Sigmoid colon (tissue), 4 donors: ENCODE measurements at regions not wholly inside any gene's neighbourhood (a gene's known extent, or its start where the extent isn't known, plus 50 kb on each side); places are given as distances from the start of the nearest gene placed in this dataset.

Source experiments
- POLR2AphosphoS5 ChIP-seq, 4 donors: sonication (generic); formaldehyde crosslinking; IDR thresholded peaks; one replicate each; pipeline ENCODE4 v1.6.1; 2017; ENCODE audit warnings: antibody characterized with exemption in 4 of 4
- TF ChIP-seq, protein P1 (sequence below), 4 experiments: fragments of 450-650 bp in 3 of 4; fragments of 200-600 bp in 1 of 4; IDR thresholded peaks; one replicate each; pipeline ENCODE4 v1.5.1; 2016 to 2019; ENCODE audit warnings: antibody characterized with exemption in 4 of 4, mild to moderate bottlenecking in 3 of 4, moderate library complexity in 2 of 4

DNA sequence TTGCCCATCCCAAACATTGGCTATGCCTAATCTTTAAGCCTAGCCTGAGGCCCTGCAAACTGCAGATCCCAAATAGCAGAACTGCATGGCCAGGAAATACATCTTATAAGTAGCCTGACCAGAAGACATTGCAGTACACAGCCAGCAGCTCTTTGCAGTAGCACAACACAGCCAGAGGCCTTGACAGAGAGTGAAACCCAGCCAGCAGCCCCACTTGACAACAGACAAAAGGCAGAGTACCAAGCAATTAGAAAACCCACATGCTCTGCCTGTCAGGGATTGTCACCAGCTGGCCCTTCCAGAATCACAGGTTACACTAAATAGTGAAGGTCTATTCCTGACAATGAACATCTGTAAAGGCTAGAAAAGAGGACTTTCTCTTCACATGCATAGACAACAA lies 242.8 kb upstream of the TMEM72 start:
- TF ChIP-seq POLR2AphosphoS5 (IDR thresholded peaks at IDR 0.05) = no peak
- TF ChIP-seq, protein P1, sequence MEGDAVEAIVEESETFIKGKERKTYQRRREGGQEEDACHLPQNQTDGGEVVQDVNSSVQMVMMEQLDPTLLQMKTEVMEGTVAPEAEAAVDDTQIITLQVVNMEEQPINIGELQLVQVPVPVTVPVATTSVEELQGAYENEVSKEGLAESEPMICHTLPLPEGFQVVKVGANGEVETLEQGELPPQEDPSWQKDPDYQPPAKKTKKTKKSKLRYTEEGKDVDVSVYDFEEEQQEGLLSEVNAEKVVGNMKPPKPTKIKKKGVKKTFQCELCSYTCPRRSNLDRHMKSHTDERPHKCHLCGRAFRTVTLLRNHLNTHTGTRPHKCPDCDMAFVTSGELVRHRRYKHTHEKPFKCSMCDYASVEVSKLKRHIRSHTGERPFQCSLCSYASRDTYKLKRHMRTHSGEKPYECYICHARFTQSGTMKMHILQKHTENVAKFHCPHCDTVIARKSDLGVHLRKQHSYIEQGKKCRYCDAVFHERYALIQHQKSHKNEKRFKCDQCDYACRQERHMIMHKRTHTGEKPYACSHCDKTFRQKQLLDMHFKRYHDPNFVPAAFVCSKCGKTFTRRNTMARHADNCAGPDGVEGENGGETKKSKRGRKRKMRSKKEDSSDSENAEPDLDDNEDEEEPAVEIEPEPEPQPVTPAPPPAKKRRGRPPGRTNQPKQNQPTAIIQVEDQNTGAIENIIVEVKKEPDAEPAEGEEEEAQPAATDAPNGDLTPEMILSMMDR (IDR thresholded peaks at IDR 0.05) = no peak
